ENCODE measurements at regions not wholly inside any gene's neighbourhood (a gene's known extent, or its start where the extent isn't known, plus 50 kb on each side); places are given as distances from the start of the nearest gene placed in this dataset.

GRCh38 chr12:30828686-30829085, 73.9 kb upstream of the CAPRIN2 start:
- TF ChIP-seq EZH2 (IDR thresholded peaks at IDR 0.05; ENCODE audit: borderline replicate concordance) (no peak), CTCF (IDR thresholded peaks at IDR 0.05; ENCODE audit: poor library complexity) (no peak)

Data from hepatocyte (in vitro differentiated cells).